ENCODE measurements at regions not wholly inside any gene's neighbourhood (a gene's known extent, or its start where the extent isn't known, plus 50 kb on each side); places are given as distances from the start of the nearest gene placed in this dataset.

GRCh38 chr9:99573085-99573484 lies 248.6 kb upstream of the NR4A3 start:
- Histone ChIP-seq H3K4ac (replicated peaks; ENCODE audit: insufficient read length, low read depth, low read length) (no peak overlapping the region), H2AK5ac (ENCODE audit: low read depth, low read length) (no peak overlapping the region), H2BK15ac (ENCODE audit: low read length) (no peak overlapping the region), H3K9ac (replicated peaks in 1 of 4; ENCODE audit: extremely low read depth in 1 of 4, low read depth in 3 of 4, low read length in 3 of 4) (no peak overlapping the region), H2BK5ac (ENCODE audit: low read depth, low read length) (no peak overlapping the region), H3K27me3 (replicated peaks in 1 of 4; ENCODE audit: control insufficient read depth in 3 of 4, extremely low read depth in 1 of 4, insufficient read depth in 3 of 4, low read length in 3 of 4) (no peaks in the 10 kb centered on the region), H3K56ac (replicated peaks; ENCODE audit: insufficient read length, low read depth, low read length) (no peak overlapping the region), H4K20me1 (replicated peaks in 1 of 2; ENCODE audit: control insufficient read depth in 1 of 2, insufficient read depth in 2 of 2, low read length in 2 of 2) (no peaks in the 10 kb centered on the region), H3K79me2 (ENCODE audit: control insufficient read depth in 1 of 2, insufficient read depth in 2 of 2, low read length in 2 of 2) (no peaks in the 10 kb centered on the region), H4K8ac (ENCODE audit: extremely low read depth, insufficient read depth, low read length) (no peak overlapping the region), H2BK20ac (ENCODE audit: low read length) (no peak overlapping the region), H3K23me2 (ENCODE audit: low read depth, low read length) (no peaks in the 10 kb centered on the region), H3K27ac (ENCODE audit: low read depth, low read length) (no peak overlapping the region), H3K23ac (ENCODE audit: insufficient read length) (no peak overlapping the region), H2AFZ (ENCODE audit: low read length) (no peak overlapping the region), H3K18ac (ENCODE audit: extremely low read depth, low read length) (no peak overlapping the region), H4K5ac (ENCODE audit: insufficient read length, low read depth, low read length) (no peak overlapping the region), H3K4me2 (ENCODE audit: insufficient read depth in 1 of 2, low read depth in 2 of 2, low read length in 2 of 2) (no peak overlapping the region), H4K91ac (replicated peaks; ENCODE audit: insufficient read length, low read length) (no peak overlapping the region), H3K4me1 (replicated peaks in 1 of 4; ENCODE audit: control insufficient read depth in 3 of 4, insufficient read depth in 4 of 4, low read length in 3 of 4) (no peaks in the 10 kb centered on the region), H3K9me3 (ENCODE audit: insufficient read depth in 2 of 2, low read depth in 1 of 2, low read length in 1 of 2) (no peaks in the 10 kb centered on the region), H2BK12ac (ENCODE audit: low read depth, low read length) (no peak overlapping the region), H3K4me3 (ENCODE audit: extremely low read depth in 1 of 4, insufficient read depth in 2 of 4, low read depth in 3 of 4, low read length in 4 of 4) (no peak overlapping the region), H3K36me3 (ENCODE audit: control insufficient read depth in 2 of 4, insufficient read depth in 4 of 4, low read length in 3 of 4) (no peaks in the 10 kb centered on the region), H2BK120ac (replicated peaks; ENCODE audit: low read depth, low read length) (no peak overlapping the region), H3K14ac (ENCODE audit: insufficient read length) (no peak overlapping the region), H3K79me1 (ENCODE audit: low read depth, low read length) (no peaks in the 10 kb centered on the region)
- 94% methylated on average over 5 of the region's 5 CpGs; no CpG with 5 or more reads in 1 of the 2 experiments for WGBS, 2 experiments (ENCODE audit: extremely low coverage in 1 of 2, insufficient coverage in 1 of 2, insufficient read length in 1 of 2, insufficient replicate concordance in 2 of 2, low coverage in 1 of 2, low lambda C conversion rate in 2 of 2, missing lambda C conversion rate in 1 of 2)
- ChIA-PET CTCF (ENCODE audit: partially characterized antibody) (interaction anchor here (3.0 kb wide), 1 partner anchor 9 kb away, joined by 16 read pairs; no protein-coding TSS in a partner anchor), POLR2A (ENCODE audit: partially characterized antibody) (interaction anchor here (1.3 kb wide), 1 partner anchor 10 kb away, joined by 3 read pairs; no protein-coding TSS in a partner anchor)
- TF ChIP-seq TAF7 (optimal IDR thresholded peaks at IDR 0.05; ENCODE audit: borderline replicate concordance, low read depth, low read length), result no peak
- TF ChIP-seq KDM4A (IDR thresholded peaks at IDR 0.05; ENCODE audit: low read depth, low read length, severe bottlenecking), result no peak
- no peak for TF ChIP-seq POU5F1 (IDR thresholded peaks at IDR 0.05; ENCODE audit: low read depth, low read length)
- no peak for TF ChIP-seq BACH1 (IDR thresholded peaks at IDR 0.05; ENCODE audit: low read length)
- TF ChIP-seq KDM1A (IDR thresholded peaks at IDR 0.05; ENCODE audit: borderline replicate concordance, low read length), result no peak
- FAIRE-seq (no peak), DNase-seq (ENCODE audit: low read depth in 1 of 2, low spot score in 2 of 2) (no peak)
